ENCODE measurements at regions not wholly inside any gene's neighbourhood (a gene's known extent, or its start where the extent isn't known, plus 50 kb on each side); places are given as distances from the start of the nearest gene placed in this dataset.

DNA sequence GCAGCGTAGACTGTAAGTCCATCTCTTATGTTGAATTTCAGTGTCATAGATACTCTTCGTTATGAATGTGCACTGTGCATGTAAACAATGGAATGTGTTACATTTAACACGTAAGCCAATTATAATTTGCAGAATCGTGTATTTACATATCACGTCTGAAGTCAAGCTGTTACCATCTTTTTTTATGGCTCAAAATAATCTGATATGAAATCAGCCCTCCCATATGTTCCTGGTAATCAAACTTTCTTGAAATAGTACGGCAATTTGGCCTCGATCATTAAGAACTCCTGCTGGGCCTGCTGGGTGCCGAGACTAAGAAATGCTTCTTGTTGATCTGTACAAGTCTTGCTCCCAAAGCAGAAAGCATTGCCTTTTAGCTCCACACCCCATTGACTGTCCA, 89.6 kb upstream of the DOK5 start:
- H3K4me1 ChIP-seq (ENCODE audit: control insufficient read depth, insufficient read depth, low read length): no peaks in the 10 kb centered on the region
- DNase-seq: no peak
- no peaks in the 10 kb centered on the region for H3K27me3 ChIP-seq (ENCODE audit: control insufficient read depth, insufficient read depth, low read length)
- H3K4me3 ChIP-seq (ENCODE audit: low read length): no peak overlapping the region
- no peak overlapping the region for H3K27ac ChIP-seq (ENCODE audit: low read length)
- no peaks in the 10 kb centered on the region for H3K9me3 ChIP-seq (ENCODE audit: control insufficient read depth, low read depth, low read length)
- 94% methylated on average over 7 of the region's 8 CpGs for WGBS (ENCODE audit: insufficient coverage, low lambda C conversion rate)
- no peaks in the 10 kb centered on the region for H3K36me3 ChIP-seq (ENCODE audit: control insufficient read depth, insufficient read depth, low read length)

- no peak for DNase-seq
- no peak overlapping the region for H3K27ac ChIP-seq (ENCODE audit: low read length)
- H3K9me3 ChIP-seq (ENCODE audit: control insufficient read depth, low read depth, low read length): no peaks in the 10 kb centered on the region
- no peaks in the 10 kb centered on the region for H3K36me3 ChIP-seq (ENCODE audit: control insufficient read depth, insufficient read depth, low read length)
- WGBS (ENCODE audit: insufficient coverage, low lambda C conversion rate): 92% methylated on average over 4 of the region's 9 CpGs
- no peaks in the 10 kb centered on the region for H3K4me1 ChIP-seq (ENCODE audit: control insufficient read depth, insufficient read depth, low read length)
- no peaks in the 10 kb centered on the region for H3K27me3 ChIP-seq (ENCODE audit: control insufficient read depth, insufficient read depth, low read length)
- no peak overlapping the region for H3K4me3 ChIP-seq (ENCODE audit: low read length)
These were observed 85.7 kb upstream of the DOK5 start for GRCh38 chr20:54389596-54390280.

DNA sequence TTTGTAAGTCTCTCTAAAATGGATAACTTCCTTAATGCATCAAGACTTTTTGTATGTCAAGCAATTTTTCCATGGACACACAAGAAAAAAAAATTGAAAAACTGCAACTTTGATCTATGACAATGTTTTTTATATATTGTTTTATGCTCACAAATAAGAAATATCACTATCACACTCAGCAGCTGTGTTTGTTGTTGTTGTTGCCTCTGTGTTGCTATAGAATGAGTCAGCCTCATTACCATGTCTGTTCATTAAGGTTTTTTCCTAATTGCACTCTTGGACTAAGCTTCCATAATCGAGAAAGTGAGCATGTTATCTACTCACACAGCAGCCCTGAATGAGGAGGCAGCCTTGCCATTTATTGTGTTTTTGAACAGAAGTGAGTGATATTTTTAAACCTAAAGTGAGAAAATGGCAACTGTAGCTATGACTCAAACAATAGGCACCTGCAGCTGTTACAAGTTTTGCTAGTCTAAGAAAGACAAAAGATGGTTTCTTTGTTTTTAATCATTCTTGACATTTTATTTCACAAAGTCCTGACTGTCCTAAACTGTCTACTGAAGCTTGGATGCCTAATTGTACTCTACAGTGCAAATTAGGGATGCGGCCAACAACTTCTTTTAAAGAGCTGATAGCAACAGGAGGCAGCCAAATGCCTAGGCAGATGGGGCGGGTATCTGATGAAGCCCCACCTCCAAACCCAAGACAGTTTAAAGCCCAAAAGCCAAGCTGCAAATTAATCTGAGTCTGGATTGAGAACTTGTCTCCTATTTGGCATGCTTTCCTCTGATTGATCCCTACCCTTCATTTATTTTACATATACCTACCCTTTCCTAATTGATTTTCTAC, 77.9 kb upstream of the DOK5 start:
- DNase-seq: no peak
- no CpG with 5 or more reads among the region's 3 CpGs for WGBS (ENCODE audit: insufficient coverage, low lambda C conversion rate)
- Histone ChIP-seq H3K4me3 (ENCODE audit: low read length) (no peak overlapping the region), H3K27ac (ENCODE audit: low read length) (no peak overlapping the region), H3K9me3 (ENCODE audit: control insufficient read depth, low read depth, low read length) (no peaks in the 10 kb centered on the region), H3K36me3 (ENCODE audit: control insufficient read depth, insufficient read depth, low read length) (no peaks in the 10 kb centered on the region), H3K4me1 (ENCODE audit: control insufficient read depth, insufficient read depth, low read length) (no peaks in the 10 kb centered on the region), H3K27me3 (ENCODE audit: control insufficient read depth, insufficient read depth, low read length) (no peaks in the 10 kb centered on the region)

- Histone ChIP-seq H3K4me3 (ENCODE audit: low read length) (no peak overlapping the region), H3K4me1 (ENCODE audit: control insufficient read depth, insufficient read depth, low read length) (no peaks in the 10 kb centered on the region), H3K27me3 (ENCODE audit: control insufficient read depth, insufficient read depth, low read length) (no peaks in the 10 kb centered on the region), H3K9me3 (ENCODE audit: control insufficient read depth, low read depth, low read length) (no peaks in the 10 kb centered on the region), H3K36me3 (ENCODE audit: control insufficient read depth, insufficient read depth, low read length) (no peaks in the 10 kb centered on the region), H3K27ac (ENCODE audit: low read length) (no peak overlapping the region)
- WGBS (ENCODE audit: insufficient coverage, low lambda C conversion rate): no CpG with 5 or more reads among the region's 5 CpGs
- no peak for DNase-seq
These were observed 76.6 kb upstream of the DOK5 start for GRCh38 chr20:54398814-54399213.

DNA sequence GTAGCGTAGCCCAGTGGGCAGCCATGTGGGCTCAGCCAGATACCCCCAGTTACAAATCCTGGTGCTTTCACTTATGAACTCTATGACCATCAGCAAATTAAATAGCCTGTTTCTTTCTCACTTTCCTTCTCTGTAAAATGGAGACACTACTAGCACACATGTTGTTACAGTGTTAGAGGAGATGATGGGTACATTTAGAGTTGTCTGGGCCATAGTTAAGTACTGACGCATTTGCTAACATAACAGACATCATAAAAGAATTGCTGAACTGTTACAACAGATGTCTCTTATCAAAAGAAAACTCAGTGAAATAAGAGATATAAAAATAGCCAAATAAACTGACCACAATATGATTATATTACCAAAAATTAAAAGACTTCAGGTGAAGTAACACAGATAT, 69.9 kb upstream of the DOK5 start:
- H3K4me1 ChIP-seq (ENCODE audit: control insufficient read depth, insufficient read depth, low read length): no peaks in the 10 kb centered on the region
- no peaks in the 10 kb centered on the region for H3K36me3 ChIP-seq (ENCODE audit: control insufficient read depth, insufficient read depth, low read length)
- H3K27ac ChIP-seq (ENCODE audit: low read length): no peak overlapping the region
- 100% methylated on average over 1 of the region's 2 CpGs for WGBS (ENCODE audit: insufficient coverage, low lambda C conversion rate)
- no peaks in the 10 kb centered on the region for H3K9me3 ChIP-seq (ENCODE audit: control insufficient read depth, low read depth, low read length)
- no peaks in the 10 kb centered on the region for H3K27me3 ChIP-seq (ENCODE audit: control insufficient read depth, insufficient read depth, low read length)
- no peak overlapping the region for H3K4me3 ChIP-seq (ENCODE audit: low read length)
- no peak for DNase-seq

- no peaks in the 10 kb centered on the region for H3K27me3 ChIP-seq (ENCODE audit: control insufficient read depth, insufficient read depth, low read length)
- no peaks in the 10 kb centered on the region for H3K4me1 ChIP-seq (ENCODE audit: control insufficient read depth, insufficient read depth, low read length)
- H3K4me3 ChIP-seq (ENCODE audit: low read length): no peak overlapping the region
- 77% methylated on average over 5 of the region's 6 CpGs for WGBS (ENCODE audit: insufficient coverage, low lambda C conversion rate)
- no peaks in the 10 kb centered on the region for H3K9me3 ChIP-seq (ENCODE audit: control insufficient read depth, low read depth, low read length)
- DNase-seq: no peak
- H3K27ac ChIP-seq (ENCODE audit: low read length): no peak overlapping the region
- H3K36me3 ChIP-seq (ENCODE audit: control insufficient read depth, insufficient read depth, low read length): no peaks in the 10 kb centered on the region
These were observed 67.9 kb upstream of the DOK5 start for GRCh38 chr20:54407459-54407858.

GRCh38 chr20:54415967-54416366, 59.4 kb upstream of the DOK5 start:
- Histone ChIP-seq H3K4me3 (ENCODE audit: low read length) (no peak overlapping the region), H3K36me3 (ENCODE audit: control insufficient read depth, insufficient read depth, low read length) (no peaks in the 10 kb centered on the region), H3K27ac (ENCODE audit: low read length) (no peak overlapping the region), H3K27me3 (ENCODE audit: control insufficient read depth, insufficient read depth, low read length) (no peaks in the 10 kb centered on the region), H3K9me3 (ENCODE audit: control insufficient read depth, low read depth, low read length) (no peaks in the 10 kb centered on the region), H3K4me1 (ENCODE audit: control insufficient read depth, insufficient read depth, low read length) (no peaks in the 10 kb centered on the region)
- 67% methylated on average over 1 of the region's 1 CpG for WGBS (ENCODE audit: insufficient coverage, low lambda C conversion rate)
- no peak for DNase-seq

DNA sequence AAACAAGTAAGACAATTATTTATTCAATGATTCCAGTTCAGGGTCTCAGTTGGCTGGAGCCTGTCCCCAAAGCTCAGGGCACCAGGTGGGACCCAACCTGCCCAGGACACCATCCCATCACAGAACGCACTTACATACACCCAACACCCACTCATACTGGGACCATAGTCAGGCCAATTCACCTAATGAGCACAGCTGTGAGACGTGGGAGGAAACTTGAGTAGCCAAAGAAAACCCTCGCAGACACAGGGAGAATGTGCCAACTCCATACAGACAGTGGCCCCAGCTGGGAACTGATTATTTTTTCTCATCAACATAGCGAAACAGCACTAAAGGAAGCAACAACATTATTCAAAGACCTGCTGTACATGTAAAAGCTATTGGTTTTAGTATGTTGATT, 58.6 kb upstream of the DOK5 start:
- no peak overlapping the region for H3K27ac ChIP-seq (ENCODE audit: low read length)
- H3K27me3 ChIP-seq (ENCODE audit: control insufficient read depth, insufficient read depth, low read length): no peaks in the 10 kb centered on the region
- no peaks in the 10 kb centered on the region for H3K4me1 ChIP-seq (ENCODE audit: control insufficient read depth, insufficient read depth, low read length)
- no peaks in the 10 kb centered on the region for H3K36me3 ChIP-seq (ENCODE audit: control insufficient read depth, insufficient read depth, low read length)
- no peaks in the 10 kb centered on the region for H3K9me3 ChIP-seq (ENCODE audit: control insufficient read depth, low read depth, low read length)
- no peak for DNase-seq
- H3K4me3 ChIP-seq (ENCODE audit: low read length): no peak overlapping the region
- WGBS (ENCODE audit: insufficient coverage, low lambda C conversion rate): no CpG with 5 or more reads among the region's 4 CpGs

DNA sequence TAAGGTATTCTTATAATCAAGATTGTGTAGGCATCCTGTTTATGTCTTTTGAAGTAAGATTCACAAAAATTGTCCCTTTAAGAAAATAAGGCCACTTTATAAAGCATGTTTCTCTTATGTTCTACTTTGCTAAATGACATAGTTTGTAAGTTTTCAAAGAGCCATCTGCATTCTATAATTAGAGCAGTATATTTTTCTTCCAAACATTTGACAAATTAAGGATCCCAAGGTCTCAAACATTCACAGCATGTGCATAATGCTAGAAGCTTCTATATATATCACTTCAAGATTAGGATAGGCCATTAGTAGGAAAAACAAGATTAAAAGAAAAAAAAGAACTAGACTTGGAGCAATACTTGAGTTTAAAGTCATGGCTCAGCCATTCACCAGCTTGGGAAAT, 55.9 kb upstream of the DOK5 start:
- no peaks in the 10 kb centered on the region for H3K4me1 ChIP-seq (ENCODE audit: control insufficient read depth, insufficient read depth, low read length)
- no peaks in the 10 kb centered on the region for H3K9me3 ChIP-seq (ENCODE audit: control insufficient read depth, low read depth, low read length)
- H3K4me3 ChIP-seq (ENCODE audit: low read length): no peak overlapping the region

More for the DNA sequence above, 55.9 kb upstream of the DOK5 start:
- Histone ChIP-seq H3K36me3 (ENCODE audit: control insufficient read depth, insufficient read depth, low read length) (no peaks in the 10 kb centered on the region), H3K27me3 (ENCODE audit: control insufficient read depth, insufficient read depth, low read length) (no peaks in the 10 kb centered on the region), H3K27ac (ENCODE audit: low read length) (no peak overlapping the region)
- no peak for DNase-seq

Data from large intestine (tissue), 3 donors.